Naive thymus-derived CD8-positive, alpha-beta T cell (primary cell): ENCODE measurements at regions not wholly inside any gene's neighbourhood (a gene's known extent, or its start where the extent isn't known, plus 50 kb on each side); places are given as distances from the start of the nearest gene placed in this dataset.

ENCODE experiments used
- ATAC-seq, 2 donors: fragments of 150-1000 bp; cut with Tn5 transposase in 1 of 2; sonication (Bioruptor Pico), chemical (Tn5 transposase) in 1 of 2; 1 replicate in 1 of 2; 2 replicates in 1 of 2; pipeline ENCODE4 v1.10.0; 2021; ENCODE audit warnings: mild to moderate bottlenecking in 2 of 2, moderate library complexity in 2 of 2
- POLR2A ChIA-PET: fragments of 350-600 bp; sonication (Branson Sonifier 250); formaldehyde crosslinking; loops from one replicate; lab custom pipeline; 2021; ENCODE audit warnings: antibody characterized with exemption; lab: Charles Lee
- DNase-seq, 10 donors: peaks; one replicate each; pipeline versions ENCODE4 v3.0.0 to v3.0.0-alpha.2; 2020 to 2022
- H3K27ac Mint-ChIP-seq, 10 donors: one replicate each; pipeline ENCODE4 v1.8.0; 2020 to 2022; ENCODE audit warnings: mild to moderate bottlenecking in 10 of 10, mixed read lengths in 10 of 10, moderate library complexity in 4 of 10, inconsistent platforms in 1 of 10
- H3K27me3 Mint-ChIP-seq, 5 donors: one replicate each; pipeline ENCODE4 v1.8.0; 2021 to 2022; ENCODE audit warnings: mixed read lengths in 5 of 5
- H3K36me3 Mint-ChIP-seq, 3 donors: one replicate each; pipeline ENCODE4 v1.8.0; 2020 to 2022; ENCODE audit warnings: mixed read lengths in 3 of 3, mild to moderate bottlenecking in 2 of 3, inconsistent platforms in 1 of 3
- H3K4me1 Mint-ChIP-seq, 4 donors: one replicate each; pipeline ENCODE4 v1.8.0; 2021 to 2022; ENCODE audit warnings: mixed read lengths in 4 of 4
- H3K4me3 Mint-ChIP-seq, 10 donors: one replicate each; pipeline ENCODE4 v1.8.0; 2020 to 2022; ENCODE audit warnings: mild to moderate bottlenecking in 10 of 10, mixed read lengths in 10 of 10, moderate library complexity in 6 of 10, inconsistent platforms in 1 of 10
- H3K9me3 Mint-ChIP-seq, 9 donors: one replicate each; pipeline ENCODE4 v1.8.0; 2020 to 2022; ENCODE audit warnings: mixed read lengths in 9 of 9, mild to moderate bottlenecking in 3 of 9, inconsistent platforms in 1 of 9, moderate library complexity in 1 of 9

DNA sequence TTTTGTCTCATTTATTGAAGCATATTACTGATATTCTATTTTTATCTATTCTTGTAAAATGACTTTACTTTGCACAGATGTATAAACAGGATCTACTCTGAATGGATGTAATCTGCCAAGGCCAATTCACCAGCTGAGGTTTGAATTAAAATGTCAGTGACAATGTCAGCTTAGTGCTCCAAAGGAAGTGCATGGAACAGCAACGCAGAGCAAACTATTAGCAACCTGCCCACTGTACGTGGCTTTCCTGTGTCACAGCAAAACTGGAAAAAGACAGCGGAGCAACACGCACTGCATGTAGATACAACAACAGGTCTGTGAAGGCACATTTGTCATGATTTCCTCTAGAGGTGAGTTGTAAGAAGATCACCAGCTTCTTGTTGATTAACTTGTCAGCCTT lies 409.4 kb downstream of the MED10 start:
- no peaks in the 10 kb centered on the region for H3K4me1 Mint-ChIP-seq
- ATAC-seq (no peak), DNase-seq (no peak)
- peaks cover 0 to 19% (median 8%) of the 10 kb centered on the region in 9 donors for H3K9me3 Mint-ChIP-seq
- H3K4me3 Mint-ChIP-seq: no peak overlapping the region
- H3K27me3 Mint-ChIP-seq: peaks cover 2 to 28% (median 2%) of the 10 kb centered on the region in 5 donors
- peaks cover 0 to 5% (median 0%) of the 10 kb centered on the region in 3 donors for H3K36me3 Mint-ChIP-seq
- POLR2A ChIA-PET: no interaction called here
- H3K27ac Mint-ChIP-seq: no peak overlapping the region

DNA sequence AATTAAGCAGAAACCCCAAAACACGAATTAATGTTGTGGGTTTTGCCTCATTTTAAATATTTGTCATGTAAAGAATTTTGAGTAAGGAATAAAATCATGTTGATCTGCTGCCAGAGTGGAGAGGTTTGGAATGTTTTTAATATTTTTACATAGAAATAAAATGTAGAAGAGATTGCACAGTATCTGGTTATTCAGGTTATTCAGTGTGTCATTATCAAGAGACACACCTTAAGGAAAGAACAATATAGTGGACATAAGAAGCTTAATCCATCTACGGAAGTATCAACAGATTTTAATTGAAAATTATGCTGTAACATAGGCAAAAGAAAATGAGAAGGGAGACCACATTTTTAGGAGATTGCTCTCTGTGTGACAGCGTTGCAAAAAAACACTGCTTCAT lies 410.4 kb downstream of the MED10 start:
- DNase-seq (no peak), ATAC-seq (no peak)
- Mint-ChIP-seq H3K27me3 (peaks cover 2 to 25% (median 2%) of the 10 kb centered on the region in 5 donors), H3K4me3 (no peak overlapping the region), H3K9me3 (peaks cover 0 to 19% (median 8%) of the 10 kb centered on the region in 9 donors), H3K36me3 (peaks cover 0 to 5% (median 0%) of the 10 kb centered on the region in 3 donors), H3K4me1 (no peaks in the 10 kb centered on the region), H3K27ac (no peak overlapping the region)
- POLR2A ChIA-PET: no interaction called here

GRCh38 chr5:5967373-5967772 lies 411.0 kb downstream of the MED10 start:
- POLR2A ChIA-PET: no interaction called here
- ATAC-seq: no peak
- peaks cover 0 to 5% (median 0%) of the 10 kb centered on the region in 3 donors for H3K36me3 Mint-ChIP-seq

DNA sequence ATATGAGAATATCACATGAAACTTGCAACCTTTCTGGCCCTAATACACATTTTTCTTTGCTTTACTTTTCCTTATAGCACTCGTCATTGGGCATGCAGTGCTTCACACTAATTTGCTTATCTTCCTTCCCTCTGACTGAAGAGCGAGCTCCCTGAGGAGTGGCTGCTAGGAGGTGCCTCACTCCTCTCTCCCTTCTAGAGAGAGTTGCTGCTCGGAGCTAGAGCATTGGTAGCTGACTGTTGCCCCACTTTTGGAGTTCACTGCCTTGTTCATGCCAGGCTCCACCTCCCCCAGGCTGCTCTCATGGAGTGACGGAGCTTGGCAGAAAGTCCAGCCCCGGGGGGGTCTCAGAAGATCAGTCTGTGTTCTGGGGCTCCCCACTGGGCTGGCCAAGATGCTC lies 413.2 kb downstream of the MED10 start:
- no peaks in the 10 kb centered on the region for H3K4me1 Mint-ChIP-seq
- H3K9me3 Mint-ChIP-seq: peaks cover 0 to 19% (median 8%) of the 10 kb centered on the region in 9 donors
- peaks cover 0 to 25% (median 1%) of the 10 kb centered on the region in 5 donors for H3K27me3 Mint-ChIP-seq
- no peak for ATAC-seq
- peak overlapping the region in 1 of 10 donors; percentile 46 for H3K27ac Mint-ChIP-seq
- POLR2A ChIA-PET: no interaction called here
- no peak for DNase-seq
- peaks cover 0 to 5% (median 0%) of the 10 kb centered on the region in 3 donors for H3K36me3 Mint-ChIP-seq
- H3K4me3 Mint-ChIP-seq: no peak overlapping the region

More at GRCh38 chr5:5967373-5967772, 411.0 kb downstream of the MED10 start:
- Mint-ChIP-seq H3K4me3 (no peak overlapping the region), H3K4me1 (no peaks in the 10 kb centered on the region), H3K27me3 (peaks cover 2 to 21% (median 2%) of the 10 kb centered on the region in 5 donors), H3K27ac (no peak overlapping the region), H3K9me3 (peaks cover 0 to 19% (median 8%) of the 10 kb centered on the region in 9 donors)
- no peak for DNase-seq

DNA sequence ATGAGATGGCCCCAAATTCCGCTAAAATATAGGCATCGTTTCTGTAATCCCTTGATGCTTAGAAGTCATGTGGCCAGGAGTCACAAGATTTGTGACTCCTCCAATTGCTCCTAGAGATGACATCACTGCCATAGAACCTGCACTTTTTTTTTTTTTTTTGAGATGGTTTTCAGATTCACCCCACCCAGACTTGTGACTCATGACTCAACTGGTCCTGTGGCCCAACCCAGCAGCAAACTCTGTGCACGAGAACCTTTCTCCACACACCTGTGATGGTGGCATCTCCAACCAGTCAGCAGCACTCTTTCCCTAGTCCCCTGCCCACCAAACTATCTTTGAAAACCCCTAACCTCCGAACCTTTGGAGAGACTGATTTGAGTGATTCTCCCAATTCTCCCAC lies 414.0 kb downstream of the MED10 start:
- Mint-ChIP-seq H3K27ac (no peak overlapping the region), H3K27me3 (peaks cover 0 to 25% (median 0%) of the 10 kb centered on the region in 5 donors), H3K9me3 (peaks cover under 1 to 19% (median 8%) of the 10 kb centered on the region in 9 donors), H3K4me3 (no peak overlapping the region), H3K36me3 (peaks cover 0 to 5% (median 0%) of the 10 kb centered on the region in 3 donors), H3K4me1 (no peaks in the 10 kb centered on the region)
- POLR2A ChIA-PET: no interaction called here
- DNase-seq (no peak), ATAC-seq (no peak)

DNA sequence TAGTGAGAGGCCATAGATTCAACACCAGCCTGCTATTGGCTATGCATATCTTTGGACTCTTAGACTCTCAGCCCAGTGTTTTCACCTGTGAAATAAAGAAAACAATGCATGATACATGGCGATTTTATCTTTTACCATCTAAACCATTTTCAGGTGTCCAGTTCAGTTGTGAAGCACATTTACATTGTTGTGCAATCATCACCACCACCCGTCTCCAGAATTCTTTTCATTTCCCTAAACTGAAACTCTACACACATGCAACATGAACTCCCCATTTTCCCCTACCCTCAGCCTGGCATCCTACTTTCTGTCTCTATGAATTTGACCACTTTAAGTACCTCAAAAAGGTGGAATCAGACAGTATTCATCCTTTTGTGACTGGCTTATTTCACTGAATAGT lies 420.6 kb downstream of the MED10 start:
- Mint-ChIP-seq H3K4me1 (no peaks in the 10 kb centered on the region), H3K27me3 (peaks cover 4 to 44% (median 22%) of the 10 kb centered on the region in 5 donors), H3K36me3 (no peaks in the 10 kb centered on the region), H3K27ac (no peak overlapping the region), H3K9me3 (peaks cover 0 to 19% (median 3%) of the 10 kb centered on the region in 9 donors), H3K4me3 (no peak overlapping the region)
- DNase-seq (no peak), ATAC-seq (no peak)
- POLR2A ChIA-PET: no interaction called here

- Mint-ChIP-seq H3K27ac (no peak overlapping the region), H3K4me1 (no peaks in the 10 kb centered on the region), H3K36me3 (no peaks in the 10 kb centered on the region), H3K4me3 (no peak overlapping the region), H3K27me3 (peaks cover 9 to 44% (median 32%) of the 10 kb centered on the region in 5 donors), H3K9me3 (peaks cover 0 to 22% (median 3%) of the 10 kb centered on the region in 9 donors)
- POLR2A ChIA-PET: no interaction called here
- no peak for DNase-seq
- ATAC-seq: no peak
These were observed 424.1 kb downstream of the MED10 start for GRCh38 chr5:5954275-5954598.

GRCh38 chr5:5953584-5954274 lies 424.6 kb downstream of the MED10 start:
- Mint-ChIP-seq H3K27me3 (peaks cover 9 to 44% (median 32%) of the 10 kb centered on the region in 5 donors), H3K4me1 (no peaks in the 10 kb centered on the region), H3K27ac (no peak overlapping the region), H3K36me3 (no peaks in the 10 kb centered on the region), H3K4me3 (no peak overlapping the region), H3K9me3 (peaks cover 0 to 22% (median 3%) of the 10 kb centered on the region in 9 donors)
- POLR2A ChIA-PET: interaction anchor here (0.6 kb wide), 1 partner anchor 688 kb away, joined by 3 read pairs; no protein-coding TSS in a partner anchor
- DNase-seq: no peak
- ATAC-seq: no peak

- Mint-ChIP-seq H3K4me3 (no peak overlapping the region), H3K27ac (no peak overlapping the region), H3K9me3 (peaks cover 0 to 22% (median 3%) of the 10 kb centered on the region in 9 donors), H3K27me3 (peaks cover 6 to 44% (median 28%) of the 10 kb centered on the region in 5 donors), H3K4me1 (no peaks in the 10 kb centered on the region), H3K36me3 (no peaks in the 10 kb centered on the region)
- DNase-seq: no peak
- POLR2A ChIA-PET: no interaction called here
- ATAC-seq: no peak
These were observed 426.4 kb downstream of the MED10 start for GRCh38 chr5:5951953-5952352.

DNA sequence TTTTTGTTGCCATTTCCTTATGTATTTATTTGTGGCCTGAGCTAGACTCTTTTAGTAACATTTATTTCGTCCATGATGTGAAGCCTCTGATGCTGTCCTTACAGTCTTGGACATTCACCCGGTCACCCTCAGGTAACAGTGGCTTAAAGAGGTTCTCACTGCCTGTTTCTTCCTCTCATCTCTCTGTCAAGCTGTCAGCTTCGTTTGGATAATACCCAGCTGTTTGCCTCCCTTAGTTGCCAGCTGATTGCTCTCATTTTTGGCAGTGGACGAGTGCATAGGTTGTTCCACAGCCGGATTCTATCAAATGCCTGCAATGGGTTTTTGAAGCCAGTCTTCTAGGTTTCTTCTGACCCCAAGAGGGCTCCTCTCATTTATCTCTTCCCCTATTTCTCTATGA lies 427.7 kb downstream of the MED10 start:
- Mint-ChIP-seq H3K36me3 (no peaks in the 10 kb centered on the region), H3K4me1 (no peaks in the 10 kb centered on the region), H3K9me3 (peaks cover 0 to 20% (median 3%) of the 10 kb centered on the region in 9 donors), H3K27me3 (peaks cover 6 to 37% (median 23%) of the 10 kb centered on the region in 5 donors), H3K4me3 (no peak overlapping the region), H3K27ac (no peak overlapping the region)
- POLR2A ChIA-PET: no interaction called here
- ATAC-seq (no peak), DNase-seq (no peak)

GRCh38 chr5:5941486-5941885 lies 436.9 kb downstream of the MED10 start:
- peaks cover 0 to 2% (median 0%) of the 10 kb centered on the region in 4 donors for H3K4me1 Mint-ChIP-seq
- H3K4me3 Mint-ChIP-seq: no peak overlapping the region
- no peak for ATAC-seq
- peaks cover 0 to 2% (median 0%) of the 10 kb centered on the region in 9 donors for H3K9me3 Mint-ChIP-seq
- DNase-seq: no peak
- H3K27me3 Mint-ChIP-seq: peaks cover 0 to 19% (median 3%) of the 10 kb centered on the region in 5 donors
- POLR2A ChIA-PET: no interaction called here
- H3K36me3 Mint-ChIP-seq: no peaks in the 10 kb centered on the region
- H3K27ac Mint-ChIP-seq: no peak overlapping the region

- POLR2A ChIA-PET: no interaction called here
- H3K4me1 Mint-ChIP-seq: peaks cover 0 to 2% (median 0%) of the 10 kb centered on the region in 4 donors
- H3K9me3 Mint-ChIP-seq: peaks cover 0 to 2% (median 0%) of the 10 kb centered on the region in 9 donors
- H3K27ac Mint-ChIP-seq: no peak overlapping the region
- ATAC-seq: no peak
- peaks cover 0 to 19% (median 5%) of the 10 kb centered on the region in 5 donors for H3K27me3 Mint-ChIP-seq
- H3K4me3 Mint-ChIP-seq: no peak overlapping the region
- DNase-seq: no peak
- no peaks in the 10 kb centered on the region for H3K36me3 Mint-ChIP-seq
These were observed 438.5 kb downstream of the MED10 start for GRCh38 chr5:5939759-5940370.

DNA sequence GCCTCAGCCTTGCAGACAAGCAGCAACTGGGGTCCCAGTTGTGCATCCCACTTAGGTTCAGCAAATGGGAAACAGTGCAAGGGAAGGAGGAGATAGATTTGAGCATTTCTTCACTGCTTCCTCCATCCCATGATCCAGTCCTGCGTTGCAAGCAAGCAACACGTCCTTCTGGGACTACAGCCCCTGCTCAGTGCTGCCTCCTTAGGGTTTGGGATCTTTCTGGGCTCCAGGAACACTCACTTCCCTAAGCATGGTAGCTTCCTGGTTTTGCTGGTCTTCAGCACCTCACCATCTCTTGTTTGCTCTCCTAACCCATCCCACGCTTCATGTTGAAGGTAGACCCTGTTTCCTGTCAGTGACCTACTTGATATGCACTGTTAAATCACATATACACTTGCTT lies 444.7 kb downstream of the MED10 start:
- Mint-ChIP-seq H3K4me1 (no peaks in the 10 kb centered on the region), H3K27ac (no peak overlapping the region), H3K27me3 (peaks cover 3 to 13% (median 9%) of the 10 kb centered on the region in 5 donors), H3K9me3 (peaks cover 0 to 4% (median 0%) of the 10 kb centered on the region in 9 donors), H3K36me3 (no peaks in the 10 kb centered on the region), H3K4me3 (no peak overlapping the region)
- POLR2A ChIA-PET: no interaction called here
- ATAC-seq: no peak
- no peak for DNase-seq
